NB4 (cell line): ENCODE measurements at regions not wholly inside any gene's neighbourhood (a gene's known extent, or its start where the extent isn't known, plus 50 kb on each side); places are given as distances from the start of the nearest gene placed in this dataset.

Experiments
- CTCF ChIP-seq: IDR thresholded peaks from one replicate; pipeline ENCODE4 v1.5.1; 2012; ENCODE audit warnings: low read depth, low read length
- MYC ChIP-seq: IDR thresholded peaks from 2 replicates; pipeline ENCODE4 v1.6.1; 2011; ENCODE audit warnings: low read depth, low read length
- POLR2A ChIP-seq: IDR thresholded peaks from 2 replicates; pipeline ENCODE4 v1.6.1; 2011; ENCODE audit warnings: mild to moderate bottlenecking; ENCODE audit not compliant: insufficient read length; ENCODE audit errors: extremely low read depth

DNA sequence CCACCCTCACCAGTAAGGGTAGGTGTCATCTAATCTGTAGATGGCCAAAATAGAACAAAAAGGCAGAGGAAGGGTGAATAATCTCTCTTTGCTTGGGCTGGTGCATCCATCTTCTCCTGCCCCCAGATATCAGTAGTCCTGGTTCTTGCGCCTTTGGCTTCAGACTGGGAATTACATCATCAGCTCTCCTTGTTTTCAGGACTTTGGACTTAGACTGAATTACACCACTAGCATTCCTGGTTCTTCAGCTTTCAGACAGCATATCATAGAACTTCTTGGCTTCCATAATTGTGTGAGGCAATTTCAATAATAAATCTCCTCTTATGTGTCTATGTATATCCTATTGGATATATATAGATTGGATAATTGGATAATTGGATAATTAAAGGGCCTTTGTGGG, 403.0 kb upstream of the USP24 start:
- TF ChIP-seq CTCF (no peak), POLR2A (no peak), MYC (no peak)
